Mammary epithelial cell (primary cell): ENCODE measurements at regions not wholly inside any gene's neighbourhood (a gene's known extent, or its start where the extent isn't known, plus 50 kb on each side); places are given as distances from the start of the nearest gene placed in this dataset.

Experiments
- EZH2 ChIP-seq: IDR thresholded peaks from 2 replicates; pipeline ENCODE4 v1.6.1; 2012; ENCODE audit warnings: low read length, inconsistent platforms, borderline replicate concordance
- TF ChIP-seq, protein P1 (sequence below), 2 donors: IDR thresholded peaks in 1 of 2; conservative IDR thresholded peaks in 1 of 2; 2 replicates each; pipeline ENCODE4 v1.5.1; 2011 to 2012; ENCODE audit warnings: inconsistent platforms in 2 of 2, low read length in 2 of 2, mild to moderate bottlenecking in 2 of 2, control low read depth in 1 of 2, low read depth in 1 of 2; ENCODE audit not compliant: insufficient read depth in 1 of 2; ENCODE audit errors: extremely low read depth in 1 of 2

DNA sequence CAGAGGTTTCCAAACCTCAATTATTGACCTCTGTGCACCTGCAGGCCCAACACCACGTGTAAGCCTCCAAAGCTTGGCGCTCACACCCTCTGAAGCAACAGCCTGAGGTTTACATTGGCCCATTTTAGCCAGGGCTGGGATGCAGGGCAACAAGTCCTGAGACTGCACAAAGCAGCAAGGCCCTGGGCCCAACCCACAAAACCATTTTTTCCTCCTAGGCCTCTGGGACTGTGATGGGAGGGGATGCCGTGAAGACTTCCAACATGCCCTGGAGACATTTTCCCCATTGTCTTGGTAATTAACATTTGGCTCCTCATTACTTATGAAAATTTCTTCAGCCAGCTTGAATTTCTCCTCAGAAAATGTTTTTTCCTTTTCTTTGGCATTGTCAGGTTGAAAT lies 54.9 kb upstream of the CNKSR2 start:
- TF ChIP-seq, protein P1, sequence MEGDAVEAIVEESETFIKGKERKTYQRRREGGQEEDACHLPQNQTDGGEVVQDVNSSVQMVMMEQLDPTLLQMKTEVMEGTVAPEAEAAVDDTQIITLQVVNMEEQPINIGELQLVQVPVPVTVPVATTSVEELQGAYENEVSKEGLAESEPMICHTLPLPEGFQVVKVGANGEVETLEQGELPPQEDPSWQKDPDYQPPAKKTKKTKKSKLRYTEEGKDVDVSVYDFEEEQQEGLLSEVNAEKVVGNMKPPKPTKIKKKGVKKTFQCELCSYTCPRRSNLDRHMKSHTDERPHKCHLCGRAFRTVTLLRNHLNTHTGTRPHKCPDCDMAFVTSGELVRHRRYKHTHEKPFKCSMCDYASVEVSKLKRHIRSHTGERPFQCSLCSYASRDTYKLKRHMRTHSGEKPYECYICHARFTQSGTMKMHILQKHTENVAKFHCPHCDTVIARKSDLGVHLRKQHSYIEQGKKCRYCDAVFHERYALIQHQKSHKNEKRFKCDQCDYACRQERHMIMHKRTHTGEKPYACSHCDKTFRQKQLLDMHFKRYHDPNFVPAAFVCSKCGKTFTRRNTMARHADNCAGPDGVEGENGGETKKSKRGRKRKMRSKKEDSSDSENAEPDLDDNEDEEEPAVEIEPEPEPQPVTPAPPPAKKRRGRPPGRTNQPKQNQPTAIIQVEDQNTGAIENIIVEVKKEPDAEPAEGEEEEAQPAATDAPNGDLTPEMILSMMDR (conservative IDR thresholded peaks at IDR 0.05 in 1 of 2, IDR thresholded peaks at IDR 0.05 in 1 of 2; ENCODE audit: extremely low read depth in 1 of 2, insufficient read depth in 1 of 2, low read depth in 1 of 2, low read length in 2 of 2): no peak
- no peak for TF ChIP-seq EZH2
